Activated T-helper 17 cell treated with anti-CD3 and anti-CD28 coated beads, Interleukin-2, amount 50 U/mL, for 72 hours (primary cell): ENCODE measurements at regions not wholly inside any gene's neighbourhood (a gene's known extent, or its start where the extent isn't known, plus 50 kb on each side); places are given as distances from the start of the nearest gene placed in this dataset.

Experiments
- ATAC-seq: fragments of 150-1000 bp; cut with Tn5 transposase; replicated peaks from 2 replicates; pipeline ENCODE4 v1.10.0; 2021; ENCODE audit warnings: mild to moderate bottlenecking, moderate library complexity
- H3K27ac Mint-ChIP-seq: one replicate; pipeline ENCODE4 v1.8.0; 2022; ENCODE audit warnings: mixed read lengths
- H3K27me3 Mint-ChIP-seq: one replicate; pipeline ENCODE4 v1.8.0; 2022; ENCODE audit warnings: mixed read lengths
- H3K36me3 Mint-ChIP-seq: one replicate; pipeline ENCODE4 v1.8.0; 2022; ENCODE audit warnings: low read depth, mild to moderate bottlenecking, mixed read lengths
- H3K4me1 Mint-ChIP-seq: one replicate; pipeline ENCODE4 v1.8.0; 2022; ENCODE audit warnings: mixed read lengths
- H3K4me3 Mint-ChIP-seq: one replicate; pipeline ENCODE4 v1.8.0; 2022; ENCODE audit warnings: mild to moderate bottlenecking, mixed read lengths
- H3K9me3 Mint-ChIP-seq: one replicate; pipeline ENCODE4 v1.8.0; 2022; ENCODE audit warnings: mixed read lengths

DNA sequence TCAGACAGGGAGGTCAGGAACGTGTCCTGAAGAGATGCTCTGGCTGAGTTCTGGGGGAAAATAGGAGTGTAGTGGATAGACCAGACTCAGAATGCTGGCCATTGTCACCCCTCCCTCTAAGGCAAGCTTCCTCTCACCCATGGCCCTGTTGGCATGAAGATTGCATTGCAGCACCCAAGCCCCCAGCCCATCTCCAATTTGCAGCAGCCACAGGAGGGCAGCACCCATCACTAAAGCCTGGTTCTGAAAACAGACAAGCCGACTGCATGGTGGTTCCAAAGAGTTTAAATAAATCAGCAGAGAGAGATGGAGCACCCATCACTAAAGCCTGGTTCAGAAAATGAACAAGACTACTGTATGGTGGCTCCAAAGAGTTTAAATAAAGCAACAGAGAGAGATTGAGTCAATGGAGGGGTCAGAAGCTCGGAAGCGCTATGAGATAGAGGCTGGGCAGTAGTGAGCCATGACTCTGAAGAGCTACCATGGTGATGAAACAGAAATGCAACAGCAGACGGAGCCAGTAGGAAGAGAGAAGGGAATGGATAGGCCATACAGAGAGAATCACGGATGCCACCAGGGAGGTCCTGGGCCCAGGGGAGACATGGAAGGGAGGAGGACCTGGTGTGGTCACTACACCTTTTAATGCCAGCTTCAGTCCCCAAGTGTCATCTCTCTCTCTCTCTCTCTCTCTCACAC, 237.9 kb upstream of the MYO3A start:
- no peak for ATAC-seq
- Mint-ChIP-seq H3K27ac (no peak overlapping the region), H3K4me1 (no peaks in the 10 kb centered on the region), H3K27me3 (peaks cover 8% of the 10 kb centered on the region), H3K9me3 (no peaks in the 10 kb centered on the region), H3K4me3 (no peak overlapping the region), H3K36me3 (no peaks in the 10 kb centered on the region)

DNA sequence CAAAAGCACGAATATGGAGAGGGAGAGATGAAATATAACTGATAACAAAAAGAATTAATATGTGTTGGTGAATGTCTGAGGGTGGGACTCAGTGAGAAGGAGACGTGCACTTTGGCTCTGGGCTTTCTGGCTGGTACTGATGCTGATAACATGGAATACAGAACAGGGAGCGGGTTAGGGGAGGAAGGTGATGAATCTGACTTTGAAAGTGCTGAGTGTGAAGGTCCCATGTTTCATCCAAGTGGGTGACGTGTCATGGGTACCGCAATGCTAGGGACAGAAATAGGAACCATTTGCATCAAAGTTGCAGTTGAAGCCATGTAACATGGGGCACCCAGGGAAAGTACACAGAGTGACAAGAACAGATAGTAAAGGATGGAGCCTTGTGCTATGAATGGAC, 236.6 kb upstream of the MYO3A start:
- Mint-ChIP-seq H3K36me3 (no peaks in the 10 kb centered on the region), H3K4me1 (no peaks in the 10 kb centered on the region), H3K9me3 (no peaks in the 10 kb centered on the region), H3K27me3 (peaks cover 8% of the 10 kb centered on the region), H3K4me3 (no peak overlapping the region), H3K27ac (no peak overlapping the region)
- ATAC-seq, result no peak

DNA sequence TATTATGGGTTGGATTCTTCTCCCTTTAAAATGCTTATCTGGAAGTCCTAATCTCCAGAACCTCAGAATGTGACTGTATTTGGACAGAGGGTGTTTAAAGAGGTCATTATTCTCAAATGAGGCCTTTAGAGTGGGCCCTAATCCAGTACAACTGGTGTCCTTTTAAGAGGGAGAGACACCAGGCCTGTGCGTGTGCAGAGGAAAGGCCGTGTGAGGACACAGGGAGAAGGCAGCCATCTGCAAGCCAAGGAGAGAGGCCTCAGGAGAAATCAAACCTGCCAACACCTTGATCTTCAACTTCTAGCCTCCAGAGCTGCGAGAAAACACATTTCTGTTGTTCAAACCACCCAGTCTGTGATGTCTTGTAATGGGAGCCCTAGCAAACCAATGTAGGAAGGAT, 235.4 kb upstream of the MYO3A start:
- no peak for ATAC-seq
- Mint-ChIP-seq H3K36me3 (no peaks in the 10 kb centered on the region), H3K27ac (no peak overlapping the region), H3K27me3 (peaks cover 8% of the 10 kb centered on the region), H3K9me3 (no peaks in the 10 kb centered on the region), H3K4me1 (no peaks in the 10 kb centered on the region), H3K4me3 (no peak overlapping the region)

- no peaks in the 10 kb centered on the region for H3K36me3 Mint-ChIP-seq
- no peaks in the 10 kb centered on the region for H3K4me1 Mint-ChIP-seq
- peaks cover 8% of the 10 kb centered on the region for H3K27me3 Mint-ChIP-seq
- no peak for ATAC-seq
- H3K4me3 Mint-ChIP-seq, result no peak overlapping the region
- no peaks in the 10 kb centered on the region for H3K9me3 Mint-ChIP-seq
- H3K27ac Mint-ChIP-seq, result no peak overlapping the region
These were observed 234.4 kb upstream of the MYO3A start for GRCh38 chr10:25699631-25700030.

- Mint-ChIP-seq H3K36me3 (no peaks in the 10 kb centered on the region), H3K4me3 (no peak overlapping the region), H3K9me3 (no peaks in the 10 kb centered on the region), H3K27me3 (no peaks in the 10 kb centered on the region), H3K4me1 (no peaks in the 10 kb centered on the region), H3K27ac (no peak overlapping the region)
- ATAC-seq, result no peak
These were observed 232.4 kb upstream of the MYO3A start for GRCh38 chr10:25701652-25702051.

GRCh38 chr10:25704622-25705021, 229.4 kb upstream of the MYO3A start:
- no peak overlapping the region for H3K27ac Mint-ChIP-seq
- no peak overlapping the region for H3K4me3 Mint-ChIP-seq
- no peaks in the 10 kb centered on the region for H3K27me3 Mint-ChIP-seq
- ATAC-seq, result no peak
- no peaks in the 10 kb centered on the region for H3K4me1 Mint-ChIP-seq
- no peaks in the 10 kb centered on the region for H3K9me3 Mint-ChIP-seq
- no peaks in the 10 kb centered on the region for H3K36me3 Mint-ChIP-seq

GRCh38 chr10:25707572-25707971, 226.5 kb upstream of the MYO3A start:
- Mint-ChIP-seq H3K4me3 (no peak overlapping the region), H3K4me1 (no peaks in the 10 kb centered on the region), H3K36me3 (no peaks in the 10 kb centered on the region), H3K27ac (no peak overlapping the region), H3K9me3 (no peaks in the 10 kb centered on the region), H3K27me3 (no peaks in the 10 kb centered on the region)
- no peak for ATAC-seq

DNA sequence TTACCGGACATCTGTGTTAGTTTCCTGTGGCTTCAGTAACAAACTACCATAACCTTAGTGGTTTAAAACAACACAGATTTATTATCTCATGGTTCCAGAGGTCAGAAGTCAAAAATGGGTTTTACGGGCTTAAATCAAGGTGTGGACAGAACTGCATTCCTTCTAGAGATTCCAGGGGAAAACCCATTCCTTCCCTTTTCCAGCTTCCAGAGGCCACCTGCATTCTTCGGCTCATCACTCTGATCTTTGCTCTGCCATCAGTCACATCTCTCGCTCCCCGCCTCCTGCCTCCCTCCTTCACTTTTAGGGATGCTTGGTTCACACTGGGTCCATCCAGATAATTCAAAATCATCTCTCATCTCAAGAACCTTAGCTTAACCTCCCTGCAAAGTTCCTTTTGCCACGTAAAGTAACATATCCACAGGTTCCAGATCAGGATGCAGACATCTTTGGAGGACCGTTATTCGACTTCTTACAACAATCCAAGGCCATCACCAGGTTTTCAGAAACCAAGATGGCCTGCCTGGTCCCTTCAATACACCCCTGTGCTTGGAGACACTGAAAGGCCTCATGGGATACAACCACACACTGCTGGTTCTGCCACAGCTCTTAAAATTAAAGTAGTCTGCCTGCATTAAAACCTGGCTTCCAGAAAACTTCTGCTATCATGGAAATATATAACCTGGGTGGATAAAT, 225.9 kb upstream of the MYO3A start:
- no peak for ATAC-seq
- H3K27ac Mint-ChIP-seq, result no peak overlapping the region
- H3K36me3 Mint-ChIP-seq, result no peaks in the 10 kb centered on the region
- no peaks in the 10 kb centered on the region for H3K4me1 Mint-ChIP-seq
- H3K4me3 Mint-ChIP-seq, result no peak overlapping the region
- H3K27me3 Mint-ChIP-seq, result no peaks in the 10 kb centered on the region
- H3K9me3 Mint-ChIP-seq, result no peaks in the 10 kb centered on the region

DNA sequence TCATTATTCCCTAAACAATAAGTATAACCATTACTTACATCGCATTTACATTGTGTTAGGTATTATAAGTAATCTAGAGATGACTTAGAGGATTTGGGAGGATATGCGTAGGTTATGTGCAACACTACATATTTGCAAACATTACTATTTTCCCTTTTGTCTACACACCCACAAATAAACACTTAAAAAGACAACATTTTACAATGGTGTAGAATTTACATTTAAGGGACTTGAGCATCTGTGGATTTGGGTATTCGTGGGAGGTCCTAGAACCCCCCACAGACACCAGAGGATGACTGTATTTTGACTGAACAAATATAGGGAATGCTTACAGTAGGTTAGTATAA, 220.2 kb upstream of the MYO3A start:
- Mint-ChIP-seq H3K4me3 (no peak overlapping the region), H3K27ac (no peak overlapping the region), H3K9me3 (no peaks in the 10 kb centered on the region), H3K27me3 (peaks cover 3% of the 10 kb centered on the region), H3K4me1 (no peaks in the 10 kb centered on the region), H3K36me3 (no peaks in the 10 kb centered on the region)
- ATAC-seq, result no peak

DNA sequence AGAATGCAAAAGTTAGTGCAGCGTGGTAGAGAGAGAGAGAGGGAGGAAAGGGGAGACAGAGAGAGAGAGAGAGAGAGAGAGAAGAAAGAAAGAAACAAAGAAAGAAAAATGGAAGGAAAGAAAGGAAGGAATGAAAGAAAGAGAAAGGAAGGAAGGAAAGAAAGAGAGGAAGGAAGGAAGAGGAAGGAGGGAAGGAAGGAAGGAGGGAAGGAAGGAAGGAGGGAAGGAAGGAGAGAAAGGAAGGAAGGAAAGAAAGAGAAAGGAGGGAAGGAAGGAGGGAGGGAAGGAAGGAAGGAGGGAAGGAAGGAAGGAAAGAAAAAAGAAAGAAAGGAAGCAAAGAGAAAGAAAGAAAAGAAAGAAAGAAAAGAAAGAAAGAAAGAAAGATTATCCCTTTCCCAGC, 209.8 kb upstream of the MYO3A start:
- Mint-ChIP-seq H3K27me3 (peaks cover 3% of the 10 kb centered on the region), H3K4me3 (no peak overlapping the region), H3K36me3 (no peaks in the 10 kb centered on the region), H3K27ac (no peak overlapping the region), H3K4me1 (no peaks in the 10 kb centered on the region), H3K9me3 (no peaks in the 10 kb centered on the region)
- no peak for ATAC-seq

- Mint-ChIP-seq H3K27ac (no peak overlapping the region), H3K27me3 (peaks cover 7% of the 10 kb centered on the region), H3K4me3 (no peak overlapping the region), H3K9me3 (no peaks in the 10 kb centered on the region), H3K36me3 (no peaks in the 10 kb centered on the region), H3K4me1 (no peaks in the 10 kb centered on the region)
- no peak for ATAC-seq
These were observed 207.9 kb upstream of the MYO3A start for GRCh38 chr10:25725917-25726716.

DNA sequence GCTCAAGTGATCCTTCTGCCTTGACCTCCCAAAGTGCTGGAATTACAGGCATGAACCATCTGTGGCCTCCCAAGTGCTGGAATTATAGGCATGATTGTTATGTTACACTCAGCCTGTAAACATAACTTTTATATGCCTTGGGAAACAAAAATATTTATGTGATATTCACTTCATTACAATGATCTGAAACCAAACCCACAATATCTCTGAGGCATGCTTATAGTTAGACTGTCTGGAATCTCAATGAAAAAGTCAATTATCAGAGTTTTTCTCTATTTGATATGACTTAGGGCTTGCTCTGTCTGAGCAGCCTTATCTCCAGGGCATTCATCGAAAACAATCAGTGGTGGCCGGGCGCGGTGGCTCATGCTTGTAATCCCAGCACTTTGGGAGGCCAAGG, 195.3 kb upstream of the MYO3A start:
- no peaks in the 10 kb centered on the region for H3K27me3 Mint-ChIP-seq
- H3K27ac Mint-ChIP-seq, result no peak overlapping the region
- no peaks in the 10 kb centered on the region for H3K4me1 Mint-ChIP-seq
- H3K9me3 Mint-ChIP-seq, result no peaks in the 10 kb centered on the region
- ATAC-seq, result no peak
- H3K4me3 Mint-ChIP-seq, result no peak overlapping the region
- no peaks in the 10 kb centered on the region for H3K36me3 Mint-ChIP-seq

DNA sequence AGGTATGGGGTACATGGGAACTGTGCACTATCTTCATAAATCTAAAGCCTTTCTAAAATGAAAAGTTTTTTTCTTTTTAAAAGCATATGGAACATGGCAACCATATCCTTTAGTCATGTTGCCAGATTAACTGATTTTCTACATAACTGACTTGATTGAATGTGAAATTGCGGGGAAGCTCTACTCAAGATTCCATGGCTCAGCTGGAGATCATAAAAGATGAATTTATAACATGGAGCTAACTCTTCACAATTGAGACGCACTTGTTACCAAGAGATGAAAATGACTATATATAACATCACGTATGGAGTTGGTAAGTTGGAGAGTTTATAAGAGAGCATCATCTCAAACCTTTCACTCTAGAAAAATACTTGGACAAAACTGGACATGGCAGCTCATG, 190.2 kb upstream of the MYO3A start:
- Mint-ChIP-seq H3K27ac (no peak overlapping the region), H3K4me3 (no peak overlapping the region), H3K36me3 (no peaks in the 10 kb centered on the region), H3K27me3 (no peaks in the 10 kb centered on the region), H3K4me1 (no peaks in the 10 kb centered on the region), H3K9me3 (no peaks in the 10 kb centered on the region)
- no peak for ATAC-seq

- Mint-ChIP-seq H3K4me1 (no peaks in the 10 kb centered on the region), H3K36me3 (no peaks in the 10 kb centered on the region), H3K27ac (no peak overlapping the region), H3K9me3 (no peaks in the 10 kb centered on the region), H3K27me3 (no peaks in the 10 kb centered on the region), H3K4me3 (no peak overlapping the region)
- ATAC-seq, result no peak
These were observed 189.5 kb upstream of the MYO3A start for GRCh38 chr10:25744574-25744973.

GRCh38 chr10:25745976-25746375, 188.1 kb upstream of the MYO3A start:
- no peak overlapping the region for H3K27ac Mint-ChIP-seq
- H3K4me3 Mint-ChIP-seq, result no peak overlapping the region
- H3K27me3 Mint-ChIP-seq, result no peaks in the 10 kb centered on the region
- no peaks in the 10 kb centered on the region for H3K4me1 Mint-ChIP-seq
- no peaks in the 10 kb centered on the region for H3K36me3 Mint-ChIP-seq
- H3K9me3 Mint-ChIP-seq, result no peaks in the 10 kb centered on the region
- no peak for ATAC-seq
